Sigmoid colon (tissue), 6 donors: ENCODE measurements at regions not wholly inside any gene's neighbourhood (a gene's known extent, or its start where the extent isn't known, plus 50 kb on each side); places are given as distances from the start of the nearest gene placed in this dataset.

Experiments
- DNase-seq: peaks from one replicate; pipeline ENCODE4 v3.0.0-alpha.2; 2019
- H3K27ac ChIP-seq, 4 donors: fragments of 200-600 bp; sonication (generic); one replicate each; pipeline ENCODE4 v1.5.1; 2016 to 2019; ENCODE audit warnings: mild to moderate bottlenecking in 1 of 4
- H3K27me3 ChIP-seq, 3 donors: fragments of 200-600 bp; sonication (generic); one replicate each; pipeline ENCODE4 v1.5.1; 2019; ENCODE audit warnings: mild to moderate bottlenecking in 1 of 3
- H3K36me3 ChIP-seq, 4 donors: fragments of 200-600 bp; sonication (generic); one replicate each; pipeline ENCODE4 v1.5.1; 2016 to 2019
- H3K4me1 ChIP-seq, 4 donors: fragments of 200-600 bp; sonication (generic); one replicate each; pipeline ENCODE4 v1.5.1; 2017 to 2019
- H3K4me3 ChIP-seq, 4 donors: fragments of 200-600 bp; sonication (generic); one replicate each; pipeline ENCODE4 v1.5.1; 2017 to 2019; ENCODE audit warnings: mild to moderate bottlenecking in 2 of 4, moderate library complexity in 1 of 4
- H3K9me3 ChIP-seq, 4 donors: fragments of 200-600 bp in 3 of 4; sonication (generic) in 3 of 4; one replicate each; pipeline versions ENCODE4 v1.5.1 to v1.6.1; 2013 to 2019
- CTCF ChIP-seq, 4 experiments: fragments of 450-650 bp in 3 of 4; fragments of 200-600 bp in 1 of 4; IDR thresholded peaks; one replicate each; pipeline ENCODE4 v1.5.1; 2016 to 2019; ENCODE audit warnings: antibody characterized with exemption in 4 of 4, mild to moderate bottlenecking in 3 of 4, moderate library complexity in 2 of 4
- EP300 ChIP-seq, 4 donors: sonication (generic); formaldehyde crosslinking; IDR thresholded peaks; one replicate each; pipeline ENCODE4 v1.6.1; 2017; ENCODE audit warnings: antibody characterized with exemption in 4 of 4
- POLR2A ChIP-seq, 2 donors: fragments of 450-650 bp; IDR thresholded peaks; one replicate each; pipeline ENCODE4 v1.6.1; 2016; ENCODE audit warnings: antibody characterized with exemption in 2 of 2, mild to moderate bottlenecking in 2 of 2, moderate library complexity in 2 of 2
- POLR2AphosphoS5 ChIP-seq, 4 donors: sonication (generic); formaldehyde crosslinking; IDR thresholded peaks; one replicate each; pipeline ENCODE4 v1.6.1; 2017; ENCODE audit warnings: antibody characterized with exemption in 4 of 4
- WGBS, 2 donors: extraction: QIAGEN DNeasy Blood & Tissue Kit; methylation state at CpG; one replicate each; pipeline ENCODE4 v1.1.7; 2013; 5-methylcytosine and 5-hydroxymethylcytosine counted together
- intact Hi-C: fragments of 100-400 bp; cut with DNase I; formaldehyde crosslinking; loops from one replicate; pipeline ENCODE4 v1.15.1; 2023
- donor health status: healthy with polysubstance abuse.
- donor health status: healthy.

DNA sequence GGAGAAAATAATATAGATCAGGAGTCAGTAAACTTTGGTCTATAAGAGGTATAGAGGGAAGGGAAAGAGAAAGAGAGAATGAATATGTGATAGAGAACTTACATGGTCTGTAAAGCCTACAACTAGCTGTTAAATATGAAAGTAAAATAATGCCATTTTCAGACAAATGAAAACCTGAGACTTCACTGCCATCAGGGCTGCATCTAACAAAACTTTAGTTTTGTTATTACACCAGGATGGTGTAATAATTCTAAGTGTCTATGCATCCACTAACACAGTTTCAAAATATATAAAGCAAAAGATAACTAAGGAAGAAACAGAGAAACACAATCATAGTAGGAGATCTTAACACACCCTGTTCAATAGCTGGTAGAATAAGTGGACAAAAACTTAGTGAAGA, 217.7 kb downstream of the KLF13 start:
- Histone ChIP-seq H3K36me3 (no peaks in the 10 kb centered on the region), H3K4me3 (no peak overlapping the region), H3K27me3 (no peaks in the 10 kb centered on the region), H3K9me3 (no peaks in the 10 kb centered on the region), H3K4me1 (no peaks in the 10 kb centered on the region), H3K27ac (no peak overlapping the region)
- TF ChIP-seq EP300 (IDR thresholded peaks at IDR 0.05), result no peak
- intact Hi-C loops, result no loop called here
- DNase-seq, result no peak

DNA sequence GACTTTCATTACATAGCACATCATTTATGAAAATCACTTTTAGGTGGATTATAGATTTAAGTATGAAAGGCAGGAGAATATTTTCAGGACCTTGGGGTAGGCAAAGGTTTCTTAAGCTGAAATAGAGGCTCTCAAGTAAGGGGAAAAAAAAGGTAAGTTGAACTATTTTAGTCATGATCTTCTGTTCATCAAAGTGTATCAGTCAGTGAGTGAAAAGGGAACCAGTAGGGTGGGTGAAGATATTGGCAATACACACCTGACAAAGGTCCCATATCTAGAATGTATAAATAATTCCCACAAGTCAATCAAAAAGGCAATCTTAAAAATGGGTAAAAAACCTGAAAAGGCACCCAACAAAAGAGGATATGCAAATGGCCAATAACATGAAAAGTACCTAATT, 218.6 kb downstream of the KLF13 start:
- TF ChIP-seq POLR2A (IDR thresholded peaks at IDR 0.05) (no peak), POLR2AphosphoS5 (IDR thresholded peaks at IDR 0.05) (no peak)

DNA sequence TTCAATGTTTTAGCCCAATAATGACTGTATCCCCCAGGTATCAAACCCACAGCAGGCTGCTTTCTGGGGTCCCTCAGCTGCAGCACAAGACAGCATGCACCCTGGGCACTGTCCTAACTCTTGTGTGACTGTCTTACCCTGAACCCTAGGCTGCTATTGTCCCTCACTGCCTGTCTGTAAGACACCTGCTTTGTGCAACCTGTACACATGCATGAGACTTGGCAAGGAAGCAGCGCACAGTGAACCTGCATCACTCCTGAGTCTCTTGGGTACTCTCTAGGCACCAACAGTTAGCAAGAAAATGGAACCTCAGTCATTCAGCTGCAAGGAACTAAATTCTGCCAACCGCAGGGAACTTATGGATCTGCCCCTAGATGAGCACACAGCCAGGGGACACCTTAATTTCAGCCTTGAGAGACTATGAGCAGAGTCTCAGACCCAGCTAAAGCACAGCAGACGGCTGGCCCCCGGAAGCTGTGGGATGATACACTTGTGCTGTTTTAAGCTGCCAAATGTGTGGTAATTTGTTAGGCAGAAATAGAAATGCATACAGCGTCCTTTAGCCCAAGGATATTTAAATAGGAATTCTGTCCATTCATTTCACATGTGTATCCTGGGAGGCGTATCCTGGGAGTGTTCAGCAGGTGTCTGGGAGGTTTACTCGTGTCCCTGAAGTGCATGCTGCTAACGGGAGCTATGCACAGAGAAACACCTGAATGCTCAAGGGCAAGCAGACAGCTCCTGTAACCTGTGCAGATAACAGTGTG, 223.8 kb downstream of the KLF13 start:
- TF ChIP-seq CTCF (IDR thresholded peaks at IDR 0.05) (no peak), POLR2AphosphoS5 (IDR thresholded peaks at IDR 0.05) (no peak), POLR2A (IDR thresholded peaks at IDR 0.05) (no peak), EP300 (IDR thresholded peaks at IDR 0.05) (no peak)
- intact Hi-C loops, result no loop called here
- 81 to 88% methylated on average over 8 of the region's 8 CpGs for WGBS, 2 donors
- no peaks in the 10 kb centered on the region for H3K36me3 ChIP-seq
- no peak overlapping the region for H3K27ac ChIP-seq
- no peaks in the 10 kb centered on the region for H3K27me3 ChIP-seq
- no peaks in the 10 kb centered on the region for H3K4me1 ChIP-seq
- no peak for DNase-seq
- H3K4me3 ChIP-seq, result no peak overlapping the region
- H3K9me3 ChIP-seq, result no peaks in the 10 kb centered on the region

More for the DNA sequence above, 218.6 kb downstream of the KLF13 start:
- Histone ChIP-seq H3K27me3 (no peaks in the 10 kb centered on the region), H3K27ac (no peak overlapping the region), H3K9me3 (no peaks in the 10 kb centered on the region), H3K4me1 (no peaks in the 10 kb centered on the region), H3K36me3 (no peaks in the 10 kb centered on the region), H3K4me3 (no peak overlapping the region)
- DNase-seq, result no peak
- intact Hi-C loops, result no loop called here

- Histone ChIP-seq H3K4me3 (no peak overlapping the region), H3K27ac (no peak overlapping the region), H3K36me3 (no peaks in the 10 kb centered on the region), H3K27me3 (no peaks in the 10 kb centered on the region), H3K4me1 (no peaks in the 10 kb centered on the region), H3K9me3 (no peaks in the 10 kb centered on the region)
- no peak for DNase-seq
- no peak for TF ChIP-seq POLR2A (IDR thresholded peaks at IDR 0.05)
- TF ChIP-seq POLR2AphosphoS5 (IDR thresholded peaks at IDR 0.05), result no peak
- no peak for TF ChIP-seq CTCF (IDR thresholded peaks at IDR 0.05)
- TF ChIP-seq EP300 (IDR thresholded peaks at IDR 0.05), result no peak
- intact Hi-C loops, result no loop called here
- 78% methylated on average over 5 of the region's 5 CpGs for WGBS, 2 donors
Measured at GRCh38 chr15:31551323-31551722, 224.7 kb downstream of the KLF13 start.

- Histone ChIP-seq H3K4me1 (no peaks in the 10 kb centered on the region), H3K9me3 (no peaks in the 10 kb centered on the region), H3K27me3 (no peaks in the 10 kb centered on the region), H3K4me3 (no peak overlapping the region), H3K27ac (no peak overlapping the region), H3K36me3 (no peaks in the 10 kb centered on the region)
- 88 to 92% methylated on average over 13 of the region's 13 CpGs for WGBS, 2 donors
- intact Hi-C loops, result no loop called here
- TF ChIP-seq CTCF (IDR thresholded peaks at IDR 0.05), result no peak
- no peak for TF ChIP-seq EP300 (IDR thresholded peaks at IDR 0.05)
- TF ChIP-seq POLR2A (IDR thresholded peaks at IDR 0.05), result no peak
- TF ChIP-seq POLR2AphosphoS5 (IDR thresholded peaks at IDR 0.05), result no peak
- no peak for DNase-seq
Measured at GRCh38 chr15:31552482-31553099, 226.0 kb downstream of the KLF13 start.
